Keratinocyte (primary cell): ENCODE measurements at regions not wholly inside any gene's neighbourhood (a gene's known extent, or its start where the extent isn't known, plus 50 kb on each side); places are given as distances from the start of the nearest gene placed in this dataset.

Experiments
- DNase-seq: peaks from one replicate; pipeline ENCODE4 v3.0.0-alpha.2; 2011; ENCODE audit warnings: low read depth, missing footprints, low spot score
- FAIRE-seq: peaks from 2 replicates; lab custom pipeline; 2011; peaks lifted over from hg19 to GRCh38; lab: Jason Lieb, UNC
- H2AFZ ChIP-seq: 2 replicates; pipeline ENCODE4 v1.6.0; 2012; ENCODE audit warnings: low read length, control low read depth, inconsistent platforms; ENCODE audit not compliant: control insufficient read depth
- H3K27ac ChIP-seq: 2 replicates; pipeline ENCODE4 v1.5.1; 2011; ENCODE audit warnings: low read length; ENCODE audit not compliant: control insufficient read depth, insufficient read depth
- H3K27me3 ChIP-seq: 3 replicates; pipeline ENCODE4 v1.6.0; 2011; ENCODE audit warnings: low read length; ENCODE audit not compliant: control insufficient read depth, insufficient read depth; ENCODE audit errors: extremely low read depth
- H3K36me3 ChIP-seq, 2 experiments: 2 replicates in 1 of 2; 3 replicates in 1 of 2; pipeline ENCODE4 v1.5.1; 2011; ENCODE audit warnings: low read length in 2 of 2, mild to moderate bottlenecking in 1 of 2; ENCODE audit not compliant: control insufficient read depth in 2 of 2, insufficient read depth in 2 of 2; ENCODE audit errors: extremely low read depth in 1 of 2
- H3K4me1 ChIP-seq: 3 replicates; pipeline ENCODE4 v1.5.1; 2011; ENCODE audit warnings: low read length; ENCODE audit not compliant: control insufficient read depth, insufficient read depth; ENCODE audit errors: extremely low read depth
- H3K4me2 ChIP-seq: 3 replicates; pipeline ENCODE4 v1.6.0; 2011; ENCODE audit warnings: low read depth, low read length; ENCODE audit not compliant: control insufficient read depth, insufficient read depth; ENCODE audit errors: extremely low read depth
- H3K4me3 ChIP-seq, 3 experiments: fragments of 200-600 bp in 1 of 3; sonication (generic) in 1 of 3; 2 replicates in 2 of 3; 3 replicates in 1 of 3; pipeline ENCODE4 v1.5.1; 2011 to 2016; ENCODE audit warnings: low read length in 3 of 3, mild to moderate bottlenecking in 3 of 3, control low read depth in 2 of 3, inconsistent platforms in 1 of 3, low read depth in 1 of 3, mixed read lengths in 1 of 3, mixed run types in 1 of 3, moderate library complexity in 1 of 3; ENCODE audit not compliant: control insufficient read depth in 2 of 3, insufficient read depth in 2 of 3; ENCODE audit errors: extremely low read depth in 1 of 3
- H3K79me2 ChIP-seq: 2 replicates; pipeline ENCODE4 v1.6.0; 2012; ENCODE audit warnings: low read length; ENCODE audit not compliant: control insufficient read depth, insufficient read depth
- H3K9ac ChIP-seq: 3 replicates; pipeline ENCODE4 v1.6.0; 2011; ENCODE audit warnings: low read length; ENCODE audit not compliant: control insufficient read depth, insufficient read depth; ENCODE audit errors: extremely low read depth
- H3K9me1 ChIP-seq: 3 replicates; pipeline ENCODE4 v1.6.0; 2011; ENCODE audit warnings: low read length; ENCODE audit not compliant: control insufficient read depth, insufficient read depth; ENCODE audit errors: extremely low read depth
- H3K9me3 ChIP-seq: 2 replicates; pipeline ENCODE4 v1.5.1; 2012; ENCODE audit warnings: low read depth, low read length; ENCODE audit not compliant: control insufficient read depth
- H4K20me1 ChIP-seq: 3 replicates; pipeline ENCODE4 v1.6.0; 2011; ENCODE audit warnings: low read length; ENCODE audit not compliant: control insufficient read depth, insufficient read depth; ENCODE audit errors: extremely low read depth
- CTCF ChIP-seq, 3 experiments: IDR thresholded peaks in 1 of 3; conservative IDR thresholded peaks in 1 of 3; optimal IDR thresholded peaks in 1 of 3; 2 replicates in 2 of 3; 3 replicates in 1 of 3; pipeline versions ENCODE3 to v1.5.1; 2011; ENCODE audit warnings: low read length in 3 of 3, mild to moderate bottlenecking in 3 of 3, moderate library complexity in 2 of 3, control low read depth in 1 of 3, inconsistent platforms in 1 of 3; ENCODE audit not compliant: insufficient read depth in 2 of 3; ENCODE audit errors: extremely low read depth in 1 of 3
- EZH2 ChIP-seq: IDR thresholded peaks from one replicate; pipeline ENCODE4 v1.6.1; 2012; ENCODE audit warnings: inconsistent platforms, mild to moderate bottlenecking, low read length, moderate library complexity
- dilution Hi-C: fragments of 300-500 bp; cut with MboI; formaldehyde crosslinking; loops from one replicate; pipeline ENCODE4 v1.7.0; 2020; ENCODE audit warnings: low sequenced_read_pairs; ENCODE audit not compliant: extremely low pct_ligation_motif_present

- no peaks in the 10 kb centered on the region for H3K36me3 ChIP-seq
These were observed 117.6 kb upstream of the PWP1 start for GRCh38 chr12:107567876-107568619.

GRCh38 chr12:107568718-107569117 is 116.9 kb upstream of the PWP1 start:
- H3K4me2 ChIP-seq: no peak overlapping the region
- H4K20me1 ChIP-seq: no peaks in the 10 kb centered on the region
- no peak overlapping the region for H3K4me3 ChIP-seq
- FAIRE-seq (peak; percentile 66), DNase-seq (no peak)
- dilution Hi-C loops: no loop called here
- no peaks in the 10 kb centered on the region for H3K36me3 ChIP-seq
- no peaks in the 10 kb centered on the region for H3K4me1 ChIP-seq
- no peak overlapping the region for H3K9ac ChIP-seq
- TF ChIP-seq EZH2: no peak
- TF ChIP-seq CTCF (optimal IDR thresholded peaks at IDR 0.05 in 1 of 3, IDR thresholded peaks at IDR 0.05 in 1 of 3, conservative IDR thresholded peaks at IDR 0.05 in 1 of 3; ENCODE audit: extremely low read depth in 1 of 3, insufficient read depth in 2 of 3, low read length in 3 of 3): no peak
- H3K27ac ChIP-seq: no peak overlapping the region
- no peaks in the 10 kb centered on the region for H3K9me1 ChIP-seq
- H3K9me3 ChIP-seq: no peaks in the 10 kb centered on the region
- no peaks in the 10 kb centered on the region for H3K27me3 ChIP-seq
- no peak overlapping the region for H2AFZ ChIP-seq
- H3K79me2 ChIP-seq: no peaks in the 10 kb centered on the region

More at GRCh38 chr12:107567876-107568619, 117.6 kb upstream of the PWP1 start:
- Histone ChIP-seq H3K79me2 (no peaks in the 10 kb centered on the region), H3K9me1 (no peaks in the 10 kb centered on the region), H4K20me1 (no peaks in the 10 kb centered on the region), H3K9ac (no peak overlapping the region), H3K27me3 (no peaks in the 10 kb centered on the region), H3K4me1 (no peaks in the 10 kb centered on the region), H3K4me2 (no peak overlapping the region), H2AFZ (no peak overlapping the region), H3K4me3 (no peak overlapping the region), H3K9me3 (no peaks in the 10 kb centered on the region), H3K27ac (no peak overlapping the region)
- TF ChIP-seq CTCF (optimal IDR thresholded peaks at IDR 0.05 in 1 of 3, IDR thresholded peaks at IDR 0.05 in 1 of 3, conservative IDR thresholded peaks at IDR 0.05 in 1 of 3; ENCODE audit: extremely low read depth in 1 of 3, insufficient read depth in 2 of 3, low read length in 3 of 3) (no peak), EZH2 (no peak)
- DNase-seq (no peak), FAIRE-seq (peak; percentile 56)
- dilution Hi-C loops: no loop called here
